ENCODE measurements at regions not wholly inside any gene's neighbourhood (a gene's known extent, or its start where the extent isn't known, plus 50 kb on each side); places are given as distances from the start of the nearest gene placed in this dataset.

- no peak for DNase-seq (ENCODE audit: insufficient read length, low spot score)
- no peak for FAIRE-seq
- no peak for TF ChIP-seq CTCF (IDR thresholded peaks at IDR 0.05; ENCODE audit: insufficient read depth, missing control alignments)
These were observed 461.7 kb upstream of the SOX11 start for GRCh38 chr2:5230444-5230843.

GRCh38 chr2:5230855-5231254, 461.3 kb upstream of the SOX11 start:
- FAIRE-seq (no peak), DNase-seq (ENCODE audit: insufficient read length, low spot score) (no peak)
- TF ChIP-seq CTCF (IDR thresholded peaks at IDR 0.05; ENCODE audit: insufficient read depth, missing control alignments): no peak

GRCh38 chr2:5231287-5231686, 460.9 kb upstream of the SOX11 start:
- DNase-seq (ENCODE audit: insufficient read length, low spot score): no peak
- no peak for TF ChIP-seq CTCF (IDR thresholded peaks at IDR 0.05; ENCODE audit: insufficient read depth, missing control alignments)
- no peak for FAIRE-seq

GRCh38 chr2:5234563-5234962, 457.6 kb upstream of the SOX11 start:
- FAIRE-seq (no peak), DNase-seq (ENCODE audit: insufficient read length, low spot score) (no peak)
- TF ChIP-seq CTCF (IDR thresholded peaks at IDR 0.05; ENCODE audit: insufficient read depth, missing control alignments): no peak

- FAIRE-seq: no peak
- DNase-seq (ENCODE audit: insufficient read length, low spot score): no peak
- TF ChIP-seq CTCF (IDR thresholded peaks at IDR 0.05; ENCODE audit: insufficient read depth, missing control alignments): no peak
These were observed 456.5 kb upstream of the SOX11 start for GRCh38 chr2:5235701-5236100.

GRCh38 chr2:5236249-5236648, 455.9 kb upstream of the SOX11 start:
- DNase-seq (ENCODE audit: insufficient read length, low spot score) (no peak), FAIRE-seq (no peak)
- TF ChIP-seq CTCF (IDR thresholded peaks at IDR 0.05; ENCODE audit: insufficient read depth, missing control alignments): no peak

GRCh38 chr2:5242751-5243150, 449.4 kb upstream of the SOX11 start:
- FAIRE-seq: no peak
- no peak for DNase-seq (ENCODE audit: insufficient read length, low spot score)
- TF ChIP-seq CTCF (IDR thresholded peaks at IDR 0.05; ENCODE audit: insufficient read depth, missing control alignments): no peak

Data from D721Med (cell line).